Hypothalamus (tissue), 51 donors: ENCODE measurements at regions not wholly inside any gene's neighbourhood (a gene's known extent, or its start where the extent isn't known, plus 50 kb on each side); places are given as distances from the start of the nearest gene placed in this dataset.
A peak's percentile ranks its signal among the peaks of the same experiment; 100 is the strongest.
"Not testable (repeated sequence)": the region's sequence is repeated elsewhere in the genome, so short reads cannot be mapped to it uniquely, and the experiment has no call there.

Source experiments
- DNase-seq, 51 donors: peaks; one replicate each; lab custom pipeline; 2025; lab: John Stamatoyannopoulos, UW

DNA sequence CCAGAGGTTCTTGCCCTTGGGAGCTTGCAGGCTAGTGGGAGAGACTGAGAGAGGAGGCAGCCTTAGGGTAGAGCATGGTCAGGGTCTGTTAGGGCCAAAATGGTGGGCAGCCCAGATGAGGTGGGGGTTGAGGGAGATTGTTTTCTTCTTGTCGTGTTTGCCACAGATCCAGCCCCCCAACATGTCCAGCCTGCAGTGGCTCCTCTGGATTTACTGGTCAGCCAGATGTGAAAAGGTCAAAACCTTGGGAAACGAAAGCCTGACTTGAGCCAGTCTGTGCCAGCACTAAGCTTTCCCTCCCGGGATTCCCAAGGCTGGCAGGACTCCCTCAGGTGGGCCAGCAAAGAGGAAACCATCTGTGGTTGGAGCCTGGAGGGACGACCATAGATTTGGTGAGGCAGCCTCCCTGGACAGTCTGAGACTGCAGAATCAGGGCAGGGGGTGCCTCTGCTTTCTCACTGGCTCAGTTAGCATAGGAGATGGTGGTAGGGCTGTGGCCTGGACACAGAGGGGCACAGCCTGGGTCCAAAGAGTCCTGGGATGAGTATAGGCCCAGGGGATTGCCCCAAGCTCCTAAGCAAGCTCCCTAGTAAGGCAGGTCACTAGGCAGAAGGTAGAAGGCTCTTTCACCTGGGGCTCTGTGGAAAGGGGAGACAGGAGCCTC, 51.2 kb upstream of the PRR23C start:
- no peak for DNase-seq

GRCh38 chr3:139096670-139097069, 52.0 kb upstream of the PRR23C start:
- no peak for DNase-seq

- DNase-seq: no peak
Observed at GRCh38 chr3:139098391-139098790, 53.7 kb upstream of the PRR23C start.

DNA sequence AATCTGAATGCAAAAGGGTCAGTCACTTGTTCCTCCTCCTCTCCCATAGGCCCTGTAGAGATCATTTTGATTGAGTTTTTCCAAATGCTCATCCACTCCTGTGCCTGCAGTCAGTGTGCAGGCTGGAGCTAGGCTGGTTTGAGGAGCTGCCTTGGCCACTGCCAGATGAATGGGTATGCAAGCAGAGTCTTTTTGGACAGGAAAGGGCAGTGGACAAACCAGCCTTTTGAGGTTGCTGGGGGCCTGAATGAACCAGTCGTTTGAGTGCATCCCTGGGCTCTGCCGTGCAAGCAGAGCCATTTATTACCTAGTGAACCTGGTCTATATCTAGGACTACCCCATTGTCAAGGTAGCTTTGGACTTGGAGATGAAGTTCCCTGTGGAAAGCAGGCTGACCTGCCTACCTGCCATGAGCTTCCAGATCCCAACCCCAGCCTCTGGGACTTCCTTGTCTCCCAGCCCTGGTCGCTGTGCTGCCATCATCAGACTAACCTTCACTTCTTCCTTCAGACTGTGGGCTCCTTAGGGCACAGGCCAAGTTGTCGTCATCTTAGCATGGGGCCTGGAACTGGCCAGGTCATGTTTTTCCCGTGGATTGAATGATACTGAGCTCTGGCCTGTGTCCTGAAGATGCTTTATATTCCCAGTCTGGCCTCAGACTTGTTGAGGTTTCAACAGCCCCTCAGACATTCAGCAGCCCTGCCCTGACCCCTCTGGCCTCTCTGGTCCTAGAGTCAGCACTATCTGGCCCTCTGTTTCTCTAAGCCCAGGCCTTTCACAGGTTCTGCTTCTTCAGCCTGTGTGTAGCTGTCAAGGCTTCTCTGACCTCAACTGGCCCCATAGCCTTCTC, 55.5 kb upstream of the PRR23C start:
- DNase-seq: no peak

DNA sequence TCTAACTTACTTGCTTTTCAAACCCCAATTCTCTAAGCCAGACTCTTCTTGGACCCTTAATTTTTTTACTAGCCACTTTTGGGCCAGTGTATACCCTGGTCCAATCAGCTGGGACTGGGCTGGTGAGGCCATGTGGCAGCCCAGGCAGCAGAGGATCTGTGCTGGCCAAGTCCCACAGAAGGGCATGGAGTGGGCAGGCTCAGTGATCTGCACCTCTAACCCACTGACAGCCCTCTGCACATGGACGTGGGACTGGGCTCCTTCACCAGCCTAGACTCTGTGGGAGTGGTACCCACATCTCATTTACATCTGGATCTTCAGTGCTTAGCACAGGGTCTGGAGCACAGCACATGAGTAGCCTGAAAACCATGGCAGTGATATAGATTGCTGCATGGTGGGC, 56.1 kb upstream of the PRR23C start:
- no peak for DNase-seq

GRCh38 chr3:139101396-139101795, 56.7 kb upstream of the PRR23C start:
- no peak for DNase-seq

- no peak for DNase-seq
Observed at GRCh38 chr3:139103484-139103883, 58.8 kb upstream of the PRR23C start.

- no peak for DNase-seq
Observed at GRCh38 chr3:139104062-139104461, 59.4 kb upstream of the PRR23C start.

DNA sequence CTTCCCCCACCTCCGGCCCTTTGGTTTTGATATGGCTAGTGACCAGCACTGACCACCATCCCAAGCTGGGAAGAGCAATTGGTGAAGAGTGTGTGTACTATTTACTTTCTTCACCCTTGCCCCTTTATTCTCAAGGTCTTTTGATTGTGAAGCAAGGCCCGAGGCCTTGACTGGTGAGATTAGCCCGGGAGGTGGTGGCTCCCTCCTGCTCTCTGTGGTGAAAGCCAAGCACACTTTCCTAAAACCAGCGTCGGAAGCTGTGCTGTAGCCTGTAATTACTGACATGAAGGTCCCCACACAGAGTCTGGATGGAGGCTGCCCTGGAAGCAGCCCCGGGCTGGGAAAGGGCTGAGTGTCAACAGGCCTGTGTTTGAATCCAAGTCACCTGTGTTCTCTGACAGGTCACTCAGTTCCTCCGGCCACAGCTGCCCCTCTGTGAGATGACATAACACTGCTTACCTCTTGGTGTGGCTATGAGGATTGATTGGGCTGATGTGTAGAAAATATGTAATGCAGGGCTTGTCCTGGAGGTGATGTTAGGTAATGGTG, 60.5 kb upstream of the PRR23C start:
- no peak for DNase-seq

- no peak for DNase-seq
Observed at GRCh38 chr3:139106013-139106932, 61.6 kb upstream of the PRR23C start.

GRCh38 chr3:139107424-139108252, 62.9 kb upstream of the PRR23C start:
- no peak for DNase-seq

DNA sequence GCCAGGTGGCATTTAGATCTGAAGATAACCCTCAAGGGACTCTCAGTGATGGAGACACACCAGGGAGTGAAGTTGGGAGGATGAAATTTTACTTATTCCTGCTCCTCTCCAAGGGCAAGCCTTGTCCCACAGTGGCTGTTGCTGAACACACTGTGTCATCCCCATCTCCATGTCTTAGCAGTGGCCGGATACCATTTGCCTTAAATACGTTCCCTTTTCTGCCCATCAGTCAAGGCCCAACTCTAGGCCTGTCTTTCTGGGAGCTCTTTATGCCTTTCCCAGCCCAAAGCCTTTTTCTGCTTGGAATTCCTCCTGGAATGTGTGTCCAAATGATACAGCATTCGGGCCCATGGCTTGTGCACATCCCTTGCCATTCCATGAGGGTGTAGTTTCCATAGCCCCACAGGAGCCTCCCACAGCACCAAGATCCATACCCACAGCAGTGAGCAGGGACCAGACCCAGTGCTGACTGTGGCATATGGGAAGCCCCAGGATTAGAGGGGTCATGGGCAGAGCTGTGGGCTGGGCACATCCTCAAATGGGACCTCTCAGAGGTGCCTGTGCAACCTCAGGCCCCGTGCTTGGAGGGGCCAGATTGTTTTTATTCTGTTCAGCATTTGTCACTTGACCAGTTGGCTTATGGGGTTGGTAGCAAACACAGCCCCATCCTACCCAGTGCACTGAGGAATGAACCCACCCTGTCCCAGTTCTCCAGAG, 63.7 kb upstream of the PRR23C start:
- DNase-seq: no peak

- no peak for DNase-seq
Observed at GRCh38 chr3:139109271-139109670, 64.6 kb upstream of the PRR23C start.

DNA sequence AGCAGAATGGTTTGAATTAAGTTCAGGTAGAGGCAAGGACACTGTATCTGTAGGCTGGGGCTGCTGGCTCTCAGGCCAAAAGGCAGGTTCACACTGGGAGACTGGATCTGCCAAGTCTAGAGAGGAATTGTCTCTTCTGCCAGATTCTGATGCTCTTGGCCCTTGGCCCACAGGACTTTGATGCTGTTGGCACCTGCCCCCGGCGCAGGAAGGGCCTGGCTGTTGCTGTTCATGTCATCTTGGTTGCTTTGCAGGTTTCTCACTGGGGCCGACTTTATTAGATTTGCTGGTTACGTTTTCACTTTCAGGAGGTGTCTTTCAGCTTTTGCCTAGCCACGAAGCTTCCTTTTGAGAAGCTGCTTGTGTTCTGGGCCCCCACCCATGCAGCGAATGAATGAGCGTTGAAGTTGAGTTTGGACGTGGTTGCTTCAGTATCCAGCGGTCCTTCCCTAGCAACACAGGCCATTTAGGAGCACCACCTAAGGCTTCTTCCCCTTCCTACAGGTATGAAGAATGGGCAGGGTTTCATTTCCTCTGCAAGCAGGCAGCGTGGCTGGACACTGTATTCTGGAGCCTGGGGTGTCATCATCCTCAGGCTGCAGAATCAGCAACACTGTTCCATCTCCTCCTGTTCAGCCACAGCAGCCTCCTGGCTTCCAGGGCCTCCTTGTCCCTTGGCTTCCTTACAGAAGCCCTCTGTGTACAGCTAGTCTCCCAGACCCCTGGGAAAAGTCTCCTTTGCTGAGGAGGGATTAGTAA, 65.6 kb upstream of the PRR23C start:
- DNase-seq: no peak

DNA sequence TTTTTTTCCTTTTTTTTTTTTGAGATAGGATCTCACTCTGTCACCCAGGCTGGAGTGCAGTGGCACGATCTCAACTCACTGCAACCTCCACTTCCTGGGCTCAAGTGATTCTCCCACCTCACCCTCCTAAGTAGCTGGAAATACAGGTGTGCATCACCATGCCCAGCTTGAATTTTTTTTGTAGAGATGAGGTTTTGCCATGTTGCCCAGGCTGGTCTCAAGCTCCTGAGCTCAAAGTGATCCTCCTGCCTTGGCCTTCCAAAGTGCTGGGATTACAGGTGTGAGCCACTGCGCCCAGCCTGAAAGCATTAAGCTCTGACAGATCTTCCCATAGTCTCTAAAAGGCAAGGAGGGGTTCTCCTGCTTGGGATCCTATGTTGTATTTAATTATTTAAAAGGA, 66.2 kb upstream of the PRR23C start:
- not testable (repeated sequence) for DNase-seq

- DNase-seq: peak in 47 of 51 donors; percentile 5 to 79 (median 34)
Observed at GRCh38 chr3:139111392-139112229, 66.9 kb upstream of the PRR23C start.

DNA sequence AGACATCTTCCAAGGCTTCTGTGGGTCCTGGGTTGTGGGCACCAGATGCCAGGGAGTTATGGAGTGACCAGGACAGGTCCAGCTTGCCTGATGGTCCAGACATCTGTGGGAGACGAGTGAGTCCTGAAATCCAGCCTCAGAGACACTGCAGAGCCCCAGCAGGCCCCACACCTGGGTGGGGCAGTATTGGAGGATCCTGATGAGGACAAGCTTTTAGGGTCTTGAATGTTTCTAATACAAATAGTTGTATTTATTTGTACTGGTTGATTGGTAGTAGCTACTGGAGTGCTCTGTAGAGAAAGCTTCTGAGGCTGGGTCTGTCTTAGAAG, 67.5 kb upstream of the PRR23C start:
- no peak for DNase-seq
